H9 (cell line): ENCODE measurements at regions not wholly inside any gene's neighbourhood (a gene's known extent, or its start where the extent isn't known, plus 50 kb on each side); places are given as distances from the start of the nearest gene placed in this dataset.

Source experiments
- DNase-seq: peaks from one replicate; pipeline ENCODE4 v3.0.0-alpha.2; 2017
- H2AFZ ChIP-seq: one replicate; pipeline ENCODE4 v1.6.1; 2013; ENCODE audit warnings: mild to moderate bottlenecking, low read length, control low read depth, moderate library complexity
- H2AK5ac ChIP-seq: 2 replicates; pipeline ENCODE4 v1.6.1; 2013; ENCODE audit warnings: low read length, control low read depth, mixed read lengths; ENCODE audit not compliant: insufficient read length
- H2BK120ac ChIP-seq: one replicate; pipeline ENCODE4 v1.6.1; 2013; ENCODE audit warnings: low read depth, mild to moderate bottlenecking, low read length, control low read depth, inconsistent platforms; ENCODE audit not compliant: poor library complexity, severe bottlenecking
- H2BK12ac ChIP-seq: 2 replicates; pipeline ENCODE4 v1.6.1; 2013; ENCODE audit warnings: low read length, control low read depth, mixed read lengths, low read depth; ENCODE audit not compliant: insufficient read length
- H2BK15ac ChIP-seq: 2 replicates; pipeline ENCODE4 v1.6.1; 2013; ENCODE audit warnings: low read depth, low read length, control low read depth
- H2BK20ac ChIP-seq: one replicate; pipeline ENCODE4 v1.6.1; 2013; ENCODE audit warnings: low read depth, mild to moderate bottlenecking, low read length, control low read depth, inconsistent platforms; ENCODE audit not compliant: poor library complexity, severe bottlenecking
- H2BK5ac ChIP-seq: 2 replicates; pipeline ENCODE4 v1.6.1; 2013; ENCODE audit warnings: low read length, control low read depth, mixed read lengths; ENCODE audit not compliant: insufficient read length
- H3K14ac ChIP-seq: 2 replicates; pipeline ENCODE4 v1.6.1; 2013; ENCODE audit warnings: low read length, control low read depth; ENCODE audit not compliant: insufficient read depth
- H3K18ac ChIP-seq: 2 replicates; pipeline ENCODE4 v1.6.1; 2013; ENCODE audit warnings: low read depth, mild to moderate bottlenecking, mixed read lengths, low read length, control low read depth; ENCODE audit not compliant: insufficient read length
- H3K23ac ChIP-seq: 2 replicates; pipeline ENCODE4 v1.6.1; 2013; ENCODE audit warnings: low read length, control low read depth, mixed read lengths, low read depth; ENCODE audit not compliant: insufficient read length
- H3K23me2 ChIP-seq: 2 replicates; pipeline ENCODE4 v1.6.1; 2013; ENCODE audit warnings: low read depth, mild to moderate bottlenecking, mixed read lengths, low read length, control low read depth; ENCODE audit not compliant: insufficient read length, poor library complexity, severe bottlenecking
- H3K27ac ChIP-seq: 2 replicates; pipeline ENCODE4 v1.5.1; 2013; ENCODE audit warnings: low read length, control low read depth, mixed read lengths, low read depth; ENCODE audit not compliant: insufficient read length
- H3K27me3 ChIP-seq: 2 replicates; pipeline ENCODE4 v1.6.1; 2013; ENCODE audit warnings: low read length, control low read depth, inconsistent platforms; ENCODE audit not compliant: insufficient read depth
- H3K4ac ChIP-seq: 2 replicates; pipeline ENCODE4 v1.6.1; 2013; ENCODE audit warnings: low read depth, mild to moderate bottlenecking, control low read depth, inconsistent platforms, low read length, moderate library complexity
- H3K4me1 ChIP-seq: 2 replicates; pipeline ENCODE4 v1.6.1; 2013; ENCODE audit warnings: low read length, control low read depth, inconsistent platforms; ENCODE audit not compliant: insufficient read depth
- H3K4me2 ChIP-seq: 2 replicates; pipeline ENCODE4 v1.6.1; 2013; ENCODE audit warnings: low read length, control low read depth, mixed read lengths; ENCODE audit not compliant: insufficient read length, insufficient read depth
- H3K56ac ChIP-seq: 2 replicates; pipeline ENCODE4 v1.6.1; 2013; ENCODE audit warnings: low read depth, mild to moderate bottlenecking, mixed read lengths, low read length, control low read depth; ENCODE audit not compliant: insufficient read length
- H3K79me1 ChIP-seq: 2 replicates; pipeline ENCODE4 v1.6.1; 2013; ENCODE audit warnings: low read depth, mild to moderate bottlenecking, moderate library complexity, low read length, control low read depth, inconsistent platforms; ENCODE audit not compliant: insufficient read depth, poor library complexity, severe bottlenecking
- H3K79me2 ChIP-seq: 2 replicates; pipeline ENCODE4 v1.6.1; 2013; ENCODE audit warnings: low read length, control low read depth, inconsistent platforms; ENCODE audit not compliant: insufficient read depth
- H3K9ac ChIP-seq: 2 replicates; pipeline ENCODE4 v1.6.1; 2013; ENCODE audit warnings: low read length, control low read depth, mixed read lengths; ENCODE audit not compliant: insufficient read length; ENCODE audit errors: extremely low read depth
- H3K9me3 ChIP-seq: one replicate; pipeline ENCODE4 v1.6.1; 2013; ENCODE audit warnings: low read depth, low read length, inconsistent platforms; ENCODE audit not compliant: control insufficient read depth
- H3T11ph ChIP-seq: one replicate; pipeline ENCODE4 v1.6.1; 2013; ENCODE audit warnings: mild to moderate bottlenecking, low read length, control low read depth, inconsistent platforms
- H4K20me1 ChIP-seq: one replicate; pipeline ENCODE4 v1.6.1; 2013; ENCODE audit not compliant: control insufficient read depth, insufficient read length, insufficient read depth
- H4K5ac ChIP-seq: 2 replicates; pipeline ENCODE4 v1.6.1; 2013; ENCODE audit warnings: low read depth, mild to moderate bottlenecking, mixed read lengths, low read length, control low read depth; ENCODE audit not compliant: insufficient read length
- H4K8ac ChIP-seq: replicated peaks from 2 replicates; pipeline ENCODE4 v1.6.1; 2013; ENCODE audit warnings: low read length, control low read depth, mixed read lengths, low read depth; ENCODE audit not compliant: insufficient read length
- H4K91ac ChIP-seq: 2 replicates; pipeline ENCODE4 v1.6.1; 2013; ENCODE audit warnings: low read depth, mild to moderate bottlenecking, moderate library complexity, mixed read lengths, low read length, control low read depth; ENCODE audit not compliant: insufficient read length
- H3K27ac Mint-ChIP-seq, 3 experiments: 2 replicates in 2 of 3; 3 replicates in 1 of 3; pipeline ENCODE4 v1.8.0; 2020 to 2021; ENCODE audit warnings: mixed read lengths in 3 of 3, mild to moderate bottlenecking in 1 of 3, moderate library complexity in 1 of 3
- H3K27me3 Mint-ChIP-seq: 2 replicates; pipeline ENCODE4 v1.8.0; 2021; ENCODE audit warnings: low read depth, mild to moderate bottlenecking, moderate library complexity, mixed read lengths
- H3K36me3 Mint-ChIP-seq, 3 experiments: 2 replicates in 2 of 3; 3 replicates in 1 of 3; pipeline ENCODE4 v1.8.0; 2020 to 2021; ENCODE audit warnings: low read depth in 3 of 3, mixed read lengths in 3 of 3; ENCODE audit not compliant: insufficient read depth in 1 of 3
- H3K4me1 Mint-ChIP-seq, 2 experiments: 2 replicates each; pipeline ENCODE4 v1.8.0; 2020; ENCODE audit warnings: mixed read lengths in 2 of 2
- H3K4me3 Mint-ChIP-seq, 2 experiments: 2 replicates in 1 of 2; 3 replicates in 1 of 2; pipeline ENCODE4 v1.8.0; 2020 to 2021; ENCODE audit warnings: mild to moderate bottlenecking in 2 of 2, mixed read lengths in 2 of 2, moderate library complexity in 1 of 2
- H3K9me3 Mint-ChIP-seq, 2 experiments: 2 replicates in 1 of 2; 3 replicates in 1 of 2; pipeline ENCODE4 v1.8.0; 2020; ENCODE audit warnings: mild to moderate bottlenecking in 2 of 2, mixed read lengths in 2 of 2, moderate library complexity in 1 of 2
- CTCF ChIP-seq: fragments of 200-600 bp; sonication (generic); conservative IDR thresholded peaks from 3 replicates; pipeline ENCODE4 v1.8.0; 2021; ENCODE audit warnings: antibody characterized with exemption, mild to moderate bottlenecking
- WGBS: extraction: QIAGEN DNeasy Blood & Tissue Kit; methylation state at CpG from one replicate; pipeline ENCODE4 v1.1.7; 2013; ENCODE audit warnings: missing lambda C conversion rate, low lambda C conversion rate, mixed read lengths; ENCODE audit not compliant: insufficient read length; ENCODE audit errors: extremely low coverage; 5-methylcytosine and 5-hydroxymethylcytosine counted together

GRCh38 chr18:33854086-33854826, 276.2 kb downstream of the ASXL3 start:
- H3K9me3 Mint-ChIP-seq: no peaks in the 10 kb centered on the region
- Histone ChIP-seq H3K79me2 (no peaks in the 10 kb centered on the region), H3K4ac (no peak overlapping the region), H2BK12ac (no peak overlapping the region), H2AFZ (no peak overlapping the region), H4K20me1 (no peaks in the 10 kb centered on the region), H3K23me2 (no peaks in the 10 kb centered on the region), H2AK5ac (no peak overlapping the region), H3K79me1 (no peaks in the 10 kb centered on the region), H3K56ac (no peak overlapping the region), H3K9me3 (no peaks in the 10 kb centered on the region), H2BK15ac (no peak overlapping the region), H3K4me1 (no peaks in the 10 kb centered on the region), H2BK5ac (no peak overlapping the region), H3K4me2 (no peak overlapping the region), H4K8ac (no peak overlapping the region), H2BK120ac (no peak overlapping the region), H3K9ac (no peak overlapping the region), H3T11ph (no peak overlapping the region), H3K27me3 (no peaks in the 10 kb centered on the region), H4K5ac (no peak overlapping the region), H4K91ac (no peak overlapping the region), H3K27ac (no peak overlapping the region), H3K18ac (no peak overlapping the region), H2BK20ac (no peak overlapping the region), H3K23ac (no peak overlapping the region), H3K14ac (no peak overlapping the region)
- no peaks in the 10 kb centered on the region for H3K27me3 Mint-ChIP-seq
- peaks cover 0 to 5% of the 10 kb centered on the region in 2 experiments; a peak in 1 of 4 replicates for H3K4me1 Mint-ChIP-seq
- H3K36me3 Mint-ChIP-seq: no peaks in the 10 kb centered on the region
- H3K27ac Mint-ChIP-seq: no peak overlapping the region
- TF ChIP-seq CTCF: no peak
- no peak for DNase-seq
- WGBS: no CpG with 5 or more reads among the region's 4 CpGs
- H3K4me3 Mint-ChIP-seq: no peak overlapping the region
